ENCODE measurements at regions not wholly inside any gene's neighbourhood (a gene's known extent, or its start where the extent isn't known, plus 50 kb on each side); places are given as distances from the start of the nearest gene placed in this dataset.

DNA sequence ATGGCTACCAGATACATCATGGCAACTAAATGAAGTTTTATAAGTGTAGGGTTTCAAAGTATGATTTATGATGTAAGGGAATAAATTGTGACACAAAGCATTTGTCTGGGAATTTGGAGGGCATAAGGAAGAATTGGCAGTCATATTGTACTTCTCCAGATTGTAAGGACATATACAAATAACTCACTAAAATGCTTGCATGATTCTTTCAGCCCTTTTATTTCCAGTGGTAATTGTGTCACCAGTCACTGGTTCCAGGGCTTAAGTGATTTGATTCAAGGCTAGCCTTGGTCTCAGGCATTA lies 299.4 kb upstream of the ANO5 start:
- no peaks in the 10 kb centered on the region for H3K36me3 Mint-ChIP-seq (ENCODE audit: low read depth)
- no peaks in the 10 kb centered on the region for H3K9me3 Mint-ChIP-seq
- no peak for DNase-seq (ENCODE audit: low read depth, low spot score)
- H3K4me3 Mint-ChIP-seq = no peak overlapping the region
- no peaks in the 10 kb centered on the region for H3K27me3 Mint-ChIP-seq (ENCODE audit: low read depth)
- TF ChIP-seq, protein P1, sequence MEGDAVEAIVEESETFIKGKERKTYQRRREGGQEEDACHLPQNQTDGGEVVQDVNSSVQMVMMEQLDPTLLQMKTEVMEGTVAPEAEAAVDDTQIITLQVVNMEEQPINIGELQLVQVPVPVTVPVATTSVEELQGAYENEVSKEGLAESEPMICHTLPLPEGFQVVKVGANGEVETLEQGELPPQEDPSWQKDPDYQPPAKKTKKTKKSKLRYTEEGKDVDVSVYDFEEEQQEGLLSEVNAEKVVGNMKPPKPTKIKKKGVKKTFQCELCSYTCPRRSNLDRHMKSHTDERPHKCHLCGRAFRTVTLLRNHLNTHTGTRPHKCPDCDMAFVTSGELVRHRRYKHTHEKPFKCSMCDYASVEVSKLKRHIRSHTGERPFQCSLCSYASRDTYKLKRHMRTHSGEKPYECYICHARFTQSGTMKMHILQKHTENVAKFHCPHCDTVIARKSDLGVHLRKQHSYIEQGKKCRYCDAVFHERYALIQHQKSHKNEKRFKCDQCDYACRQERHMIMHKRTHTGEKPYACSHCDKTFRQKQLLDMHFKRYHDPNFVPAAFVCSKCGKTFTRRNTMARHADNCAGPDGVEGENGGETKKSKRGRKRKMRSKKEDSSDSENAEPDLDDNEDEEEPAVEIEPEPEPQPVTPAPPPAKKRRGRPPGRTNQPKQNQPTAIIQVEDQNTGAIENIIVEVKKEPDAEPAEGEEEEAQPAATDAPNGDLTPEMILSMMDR (conservative IDR thresholded peaks at IDR 0.05) = no peak
- no peak overlapping the region for H3K27ac Mint-ChIP-seq (ENCODE audit: unreplicated experiment)
- no peaks in the 10 kb centered on the region for H3K4me1 Mint-ChIP-seq

DNA sequence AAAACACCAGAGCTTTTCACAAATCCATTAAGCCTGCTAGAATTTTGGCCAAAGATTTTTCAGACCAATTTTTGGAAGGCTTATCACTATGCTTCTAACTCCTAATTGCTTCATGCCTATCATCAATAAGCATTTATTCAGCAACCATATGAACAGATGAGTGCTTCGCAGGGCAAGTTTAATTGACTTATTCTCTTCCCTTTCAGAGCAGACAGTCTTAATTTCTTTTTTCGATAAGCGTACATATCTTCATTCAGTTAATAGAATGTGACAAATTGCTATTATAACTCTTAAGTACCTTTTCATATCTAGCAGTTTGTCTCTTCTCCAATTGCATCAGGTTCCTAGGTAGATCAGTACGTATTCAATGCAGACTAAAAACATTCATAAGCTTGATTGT lies 298.4 kb upstream of the ANO5 start:
- no peaks in the 10 kb centered on the region for H3K27me3 Mint-ChIP-seq (ENCODE audit: low read depth)
- no peaks in the 10 kb centered on the region for H3K36me3 Mint-ChIP-seq (ENCODE audit: low read depth)
- TF ChIP-seq, protein P1 (conservative IDR thresholded peaks at IDR 0.05) = no peak
- H3K27ac Mint-ChIP-seq (ENCODE audit: unreplicated experiment) = no peak overlapping the region
- H3K4me1 Mint-ChIP-seq = no peaks in the 10 kb centered on the region
- H3K4me3 Mint-ChIP-seq = no peak overlapping the region
- H3K9me3 Mint-ChIP-seq = no peaks in the 10 kb centered on the region
- no peak for DNase-seq (ENCODE audit: low read depth, low spot score)

DNA sequence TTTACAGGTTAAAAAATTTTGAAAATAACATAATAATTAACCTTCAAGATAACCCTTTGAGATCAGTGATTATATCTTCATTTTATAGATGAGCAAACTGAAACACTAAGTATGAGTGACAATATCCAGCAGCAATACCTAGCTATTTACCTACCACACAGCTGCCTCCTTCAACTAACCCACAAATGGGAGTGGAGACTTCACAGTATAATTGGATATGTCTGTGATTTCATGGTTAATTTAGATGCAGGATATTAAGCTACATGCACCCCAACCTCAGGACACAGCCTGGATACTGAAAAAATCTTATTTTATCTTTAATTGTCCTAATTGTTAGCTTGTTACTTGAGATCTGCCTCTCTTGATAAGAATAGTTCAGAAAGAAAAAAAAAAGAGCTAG lies 297.2 kb upstream of the ANO5 start:
- no peaks in the 10 kb centered on the region for H3K9me3 Mint-ChIP-seq
- no peaks in the 10 kb centered on the region for H3K36me3 Mint-ChIP-seq (ENCODE audit: low read depth)
- TF ChIP-seq, protein P1 (conservative IDR thresholded peaks at IDR 0.05) = no peak
- no peak overlapping the region for H3K27ac Mint-ChIP-seq (ENCODE audit: unreplicated experiment)
- no peaks in the 10 kb centered on the region for H3K4me1 Mint-ChIP-seq
- H3K27me3 Mint-ChIP-seq (ENCODE audit: low read depth) = no peaks in the 10 kb centered on the region
- DNase-seq (ENCODE audit: low read depth, low spot score) = no peak
- no peak overlapping the region for H3K4me3 Mint-ChIP-seq

DNA sequence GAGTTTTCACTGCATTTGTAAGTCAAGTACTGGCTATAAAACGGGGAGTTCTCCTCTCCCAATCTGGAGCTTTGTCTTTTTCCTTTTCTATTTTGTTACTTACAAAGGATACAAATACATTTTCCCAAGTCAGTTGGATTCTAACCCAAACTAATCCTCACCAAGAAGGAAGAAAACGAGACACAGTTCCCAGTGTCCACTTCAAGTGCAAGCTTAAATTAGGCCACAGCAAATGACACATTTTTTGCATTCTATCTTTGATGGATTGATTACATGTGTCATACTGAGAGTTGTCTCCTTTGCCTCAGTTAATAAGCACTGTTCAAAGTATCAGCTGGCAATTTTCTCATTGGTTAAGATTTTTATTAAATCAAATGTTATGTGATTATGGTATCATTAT lies 296.7 kb upstream of the ANO5 start:
- Mint-ChIP-seq H3K4me1 (no peaks in the 10 kb centered on the region), H3K27ac (ENCODE audit: unreplicated experiment) (no peak overlapping the region), H3K36me3 (ENCODE audit: low read depth) (no peaks in the 10 kb centered on the region), H3K27me3 (ENCODE audit: low read depth) (no peaks in the 10 kb centered on the region), H3K4me3 (no peak overlapping the region), H3K9me3 (no peaks in the 10 kb centered on the region)
- no peak for DNase-seq (ENCODE audit: low read depth, low spot score)
- TF ChIP-seq, protein P1 (conservative IDR thresholded peaks at IDR 0.05) = no peak

DNA sequence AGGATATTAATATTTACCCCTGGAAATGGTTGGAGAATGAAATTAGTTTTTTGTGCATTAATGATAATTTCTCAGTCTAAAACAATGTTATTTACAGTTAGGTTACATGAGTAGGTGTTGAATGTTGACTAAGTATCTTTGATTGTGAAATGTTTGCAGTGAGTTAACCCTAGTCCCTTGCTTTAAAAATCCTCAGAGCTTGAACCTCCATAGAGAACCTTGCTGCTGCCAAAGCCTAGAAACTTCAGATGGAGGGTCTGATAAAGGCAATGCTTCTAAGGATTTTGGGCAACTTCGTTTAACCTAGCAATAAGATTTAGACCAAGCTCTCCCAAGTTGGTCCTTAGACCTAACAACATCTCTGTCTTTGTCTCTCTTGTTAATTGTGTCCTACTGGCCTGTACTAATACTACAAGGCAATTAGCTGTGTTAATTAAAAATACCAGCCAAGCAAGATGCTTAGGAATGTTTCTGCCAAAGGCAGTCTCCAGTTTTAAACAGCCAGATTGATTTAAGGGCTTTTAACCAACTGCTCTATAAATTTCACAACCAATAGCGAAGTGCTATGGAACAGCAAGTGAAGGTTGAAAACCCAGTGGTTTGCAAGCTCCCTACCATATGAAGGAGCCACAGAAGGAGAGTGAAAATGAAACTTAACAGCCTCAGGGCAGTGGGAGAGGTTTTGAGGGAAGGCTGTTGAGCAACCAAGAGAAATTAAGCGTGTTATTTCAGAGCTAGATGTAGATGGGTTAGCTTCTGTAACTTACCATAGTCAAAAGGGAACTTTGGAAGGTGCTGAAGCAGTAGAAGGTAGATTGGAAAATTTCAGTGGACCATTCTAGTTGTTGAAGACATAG lies 295.9 kb upstream of the ANO5 start:
- Mint-ChIP-seq H3K27ac (ENCODE audit: unreplicated experiment) (no peak overlapping the region), H3K9me3 (no peaks in the 10 kb centered on the region), H3K4me1 (no peaks in the 10 kb centered on the region), H3K36me3 (ENCODE audit: low read depth) (no peaks in the 10 kb centered on the region), H3K27me3 (ENCODE audit: low read depth) (no peaks in the 10 kb centered on the region), H3K4me3 (no peak overlapping the region)
- TF ChIP-seq, protein P1 (conservative IDR thresholded peaks at IDR 0.05) = no peak
- DNase-seq (ENCODE audit: low read depth, low spot score) = no peak
